MM.1S (cell line): ENCODE measurements at regions not wholly inside any gene's neighbourhood (a gene's known extent, or its start where the extent isn't known, plus 50 kb on each side); places are given as distances from the start of the nearest gene placed in this dataset.

Experiments used
- DNase-seq: peaks from one replicate; pipeline ENCODE4 v3.0.0-alpha.2; 2015
- H2AFZ ChIP-seq: fragments of 300-600 bp; sonication (generic); 2 replicates; pipeline ENCODE4 v1.6.0; 2016; ENCODE audit warnings: antibody characterized with exemption, low read length
- H3F3A ChIP-seq: fragments of 300-600 bp; sonication (generic); 2 replicates; pipeline ENCODE4 v1.6.1; 2016; ENCODE audit warnings: mild to moderate bottlenecking, antibody characterized with exemption, low read length, moderate library complexity, mixed read lengths; ENCODE audit not compliant: insufficient read depth
- H3K27ac ChIP-seq: fragments of 300-600 bp; sonication (generic); 2 replicates; pipeline ENCODE4 v1.5.1; 2016; ENCODE audit warnings: mild to moderate bottlenecking, low read length
- H3K27me3 ChIP-seq: fragments of 300-600 bp; sonication (generic); replicated peaks from 2 replicates; pipeline ENCODE4 v1.6.0; 2016; ENCODE audit warnings: low read length; ENCODE audit not compliant: insufficient read depth
- H3K36me3 ChIP-seq: fragments of 300-600 bp; sonication (generic); replicated peaks from 2 replicates; pipeline ENCODE4 v1.6.1; 2016; ENCODE audit warnings: mild to moderate bottlenecking, low read length, mixed read lengths; ENCODE audit not compliant: insufficient read depth
- H3K4me1 ChIP-seq: fragments of 300-600 bp; sonication (generic); 2 replicates; pipeline ENCODE4 v1.6.1; 2016; ENCODE audit warnings: low read length, mixed read lengths
- H3K4me2 ChIP-seq: fragments of 300-600 bp; sonication (generic); 2 replicates; pipeline ENCODE4 v1.6.0; 2016; ENCODE audit warnings: low read depth, low read length
- H3K4me3 ChIP-seq: fragments of 300-600 bp; sonication (generic); 2 replicates; pipeline ENCODE4 v1.5.1; 2016; ENCODE audit warnings: low read length, mixed read lengths
- H3K79me2 ChIP-seq: fragments of 300-600 bp; sonication (generic); 2 replicates; pipeline ENCODE4 v1.6.1; 2016; ENCODE audit warnings: mixed run types, low read length, mixed read lengths
- H3K9ac ChIP-seq: fragments of 300-600 bp; sonication (generic); 2 replicates; pipeline ENCODE4 v1.6.1; 2016; ENCODE audit warnings: low read length, mixed read lengths
- H3K9me2 ChIP-seq: fragments of 300-600 bp; sonication (generic); replicated peaks from 2 replicates; pipeline ENCODE4 v1.6.1; 2016; ENCODE audit warnings: mild to moderate bottlenecking, low read length, mixed read lengths; ENCODE audit not compliant: insufficient read depth
- H3K9me3 ChIP-seq: fragments of 300-600 bp; sonication (generic); replicated peaks from 2 replicates; pipeline ENCODE4 v1.6.1; 2016; ENCODE audit warnings: mild to moderate bottlenecking, low read length, mixed read lengths; ENCODE audit not compliant: insufficient read depth
- H4K20me1 ChIP-seq: fragments of 300-600 bp; sonication (generic); 2 replicates; pipeline ENCODE4 v1.6.1; 2016; ENCODE audit warnings: mild to moderate bottlenecking, low read length, moderate library complexity, mixed read lengths; ENCODE audit not compliant: insufficient read depth
- CTCF ChIP-seq: fragments of 300-600 bp; sonication (generic); IDR thresholded peaks from 2 replicates; pipeline ENCODE4 v1.5.1; 2016; ENCODE audit warnings: antibody characterized with exemption, low read length, mixed read lengths
- EZH2 ChIP-seq: fragments of 300-600 bp; sonication (generic); optimal IDR thresholded peaks from 2 replicates; pipeline ENCODE3; 2017; ENCODE audit warnings: low read depth, mild to moderate bottlenecking, antibody characterized with exemption, low read length, mixed read lengths
- EZH2phosphoT487 ChIP-seq: fragments of 300-600 bp; sonication (generic); IDR thresholded peaks from 2 replicates; pipeline ENCODE4 v1.6.1; 2018; ENCODE audit warnings: antibody characterized with exemption, low read length

GRCh38 chr13:89383891-89384290 is 1712.7 kb downstream of the SLITRK5 start:
- no peak overlapping the region for H2AFZ ChIP-seq
- H3K36me3 ChIP-seq: no peaks in the 10 kb centered on the region
- no peak overlapping the region for H3K27ac ChIP-seq
- no peaks in the 10 kb centered on the region for H3K79me2 ChIP-seq
- H3K9me3 ChIP-seq: no peaks in the 10 kb centered on the region
- no peaks in the 10 kb centered on the region for H3F3A ChIP-seq
- H3K9me2 ChIP-seq: no peaks in the 10 kb centered on the region
- peaks cover 7% of the 10 kb centered on the region for H3K4me1 ChIP-seq
- no peak overlapping the region for H3K4me3 ChIP-seq
- H3K4me2 ChIP-seq: no peak overlapping the region
- H4K20me1 ChIP-seq: no peaks in the 10 kb centered on the region
- DNase-seq: no peak
- H3K27me3 ChIP-seq: no peaks in the 10 kb centered on the region
- TF ChIP-seq EZH2phosphoT487: no peak
- TF ChIP-seq EZH2: no peak
- no peak for TF ChIP-seq CTCF
- H3K9ac ChIP-seq: no peak overlapping the region

- no peak overlapping the region for H3K4me3 ChIP-seq
- H3K27ac ChIP-seq: no peak overlapping the region
- no peak overlapping the region for H2AFZ ChIP-seq
- no peaks in the 10 kb centered on the region for H3K9me2 ChIP-seq
- H3K9me3 ChIP-seq: no peaks in the 10 kb centered on the region
- H3F3A ChIP-seq: no peaks in the 10 kb centered on the region
- H3K36me3 ChIP-seq: no peaks in the 10 kb centered on the region
- no peak overlapping the region for H3K9ac ChIP-seq
- no peak overlapping the region for H3K4me2 ChIP-seq
- no peak for TF ChIP-seq CTCF
- no peak for TF ChIP-seq EZH2phosphoT487
- no peak for TF ChIP-seq EZH2
- no peaks in the 10 kb centered on the region for H3K79me2 ChIP-seq
- H3K4me1 ChIP-seq: no peaks in the 10 kb centered on the region
- no peaks in the 10 kb centered on the region for H4K20me1 ChIP-seq
- no peak for DNase-seq
- no peaks in the 10 kb centered on the region for H3K27me3 ChIP-seq
Observed at GRCh38 chr13:89393758-89394304, 1722.7 kb downstream of the SLITRK5 start.

GRCh38 chr13:89401264-89401675 is 1730.1 kb downstream of the SLITRK5 start:
- Histone ChIP-seq H3K9me2 (no peaks in the 10 kb centered on the region), H3K27me3 (no peaks in the 10 kb centered on the region), H3K4me2 (no peak overlapping the region), H3K79me2 (no peaks in the 10 kb centered on the region), H3K36me3 (no peaks in the 10 kb centered on the region), H3K4me1 (no peaks in the 10 kb centered on the region), H4K20me1 (no peaks in the 10 kb centered on the region), H3K9ac (no peak overlapping the region), H3K9me3 (no peaks in the 10 kb centered on the region), H3F3A (no peaks in the 10 kb centered on the region), H3K27ac (no peak overlapping the region), H3K4me3 (no peak overlapping the region), H2AFZ (no peak overlapping the region)
- DNase-seq: no peak
- TF ChIP-seq EZH2 (no peak), CTCF (no peak), EZH2phosphoT487 (no peak)
